Erythroblast (primary cell): ENCODE measurements at regions not wholly inside any gene's neighbourhood (a gene's known extent, or its start where the extent isn't known, plus 50 kb on each side); places are given as distances from the start of the nearest gene placed in this dataset.
"Not testable (repeated sequence)": the region's sequence is repeated elsewhere in the genome, so short reads cannot be mapped to it uniquely, and the experiment has no call there.

Experiments used
- DNase-seq, 2 experiments: peaks; one replicate each; lab custom pipeline; 2025; lab: John Stamatoyannopoulos, UW
- GATA1 ChIP-seq: IDR thresholded peaks from 2 replicates; pipeline ENCODE4 v1.6.1; 2011; ENCODE audit warnings: low read depth, mild to moderate bottlenecking, control low read depth, low read length, moderate library complexity
- POLR2A ChIP-seq: IDR thresholded peaks from 2 replicates; pipeline ENCODE4 v1.6.1; 2011; ENCODE audit warnings: mild to moderate bottlenecking, low read length

- TF ChIP-seq GATA1, result no peak
- TF ChIP-seq POLR2A, result no peak
- DNase-seq, result no peak
These were observed 193.7 kb upstream of the SVIL start for GRCh38 chr10:29828440-29828894.

GRCh38 chr10:29827512-29827911, 192.7 kb upstream of the SVIL start:
- no peak for TF ChIP-seq GATA1
- no peak for TF ChIP-seq POLR2A

GRCh38 chr10:29826801-29827450, 192.2 kb upstream of the SVIL start:
- no peak for TF ChIP-seq GATA1
- no peak for TF ChIP-seq POLR2A
- no peak for DNase-seq

More at GRCh38 chr10:29827512-29827911, 192.7 kb upstream of the SVIL start:
- no peak for DNase-seq

DNA sequence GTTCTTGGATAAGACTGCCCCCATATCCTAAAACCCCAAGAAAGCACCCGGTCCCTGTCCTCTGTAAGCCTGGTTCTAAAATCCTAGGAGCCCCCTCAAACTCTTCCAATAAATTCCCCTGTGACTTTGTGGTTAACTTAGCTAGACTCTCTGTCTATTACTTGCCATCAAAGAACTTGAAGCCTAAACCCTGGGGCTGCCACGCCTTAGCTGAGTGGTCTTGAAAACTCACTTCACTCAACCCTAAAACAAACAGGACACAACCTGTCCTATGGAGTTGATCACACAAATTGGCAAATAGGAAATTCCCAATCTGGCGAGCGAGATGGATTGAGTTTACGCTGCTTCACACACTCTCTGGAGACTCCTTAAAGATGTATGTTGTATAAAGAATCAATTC, 191.4 kb upstream of the SVIL start:
- TF ChIP-seq GATA1, result no peak

DNA sequence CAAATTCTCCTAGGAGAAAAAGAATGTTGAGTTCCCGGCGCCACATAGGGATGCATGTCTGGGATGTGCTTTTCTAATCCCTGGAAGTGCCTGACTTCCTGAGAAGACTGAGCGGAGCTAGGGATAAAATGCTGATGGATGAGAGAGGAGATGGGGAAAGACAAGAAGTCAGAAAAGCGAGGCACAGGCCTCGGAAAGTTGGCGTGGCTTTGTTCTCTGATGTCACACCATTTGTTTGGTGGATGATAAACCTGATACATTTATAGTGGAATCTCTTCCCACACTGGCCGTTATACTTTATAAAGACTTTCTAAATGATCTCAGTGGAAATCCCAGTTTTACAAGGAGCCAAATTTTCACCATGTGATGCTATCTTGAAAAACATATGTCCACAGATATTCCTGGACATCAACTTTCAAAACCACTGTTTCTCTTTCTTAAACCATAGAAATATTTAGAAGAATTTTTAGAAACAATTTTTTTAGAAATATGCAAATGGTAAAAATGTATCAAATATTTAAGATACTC, 188.8 kb upstream of the SVIL start:
- DNase-seq, result no peak

More for the DNA sequence above, 191.4 kb upstream of the SVIL start:
- DNase-seq, result no peak

DNA sequence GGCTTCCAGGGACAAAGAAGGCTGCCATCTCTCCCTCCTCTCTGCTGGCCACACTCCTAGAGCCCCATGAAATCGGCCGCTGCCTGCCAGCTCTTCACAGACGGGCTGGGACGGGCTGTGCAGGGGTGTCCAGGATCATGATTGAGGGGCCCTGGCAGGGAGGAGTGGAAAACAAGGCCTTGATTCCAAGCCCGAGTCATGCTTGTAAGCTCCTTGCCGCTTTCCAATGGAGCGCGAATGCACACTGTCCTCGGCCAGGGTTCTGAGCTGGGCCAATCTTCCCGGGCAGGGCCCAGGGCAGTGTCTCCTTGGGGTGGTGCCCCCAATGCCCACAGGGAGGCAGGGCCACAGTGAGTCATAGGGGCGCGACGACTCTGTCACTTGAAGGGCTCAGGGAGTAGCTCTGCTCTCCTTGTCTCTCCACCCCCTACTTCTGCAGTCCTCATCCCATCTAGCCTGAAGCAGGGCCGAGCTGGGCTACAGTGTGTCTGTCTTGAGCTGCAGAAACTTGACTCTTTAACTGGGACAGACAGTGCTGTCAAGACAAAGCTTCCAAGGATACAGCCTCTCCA, 186.2 kb upstream of the SVIL start:
- no peak for DNase-seq
- TF ChIP-seq POLR2A, result no peak
- no peak for TF ChIP-seq GATA1

More for the DNA sequence above, 188.8 kb upstream of the SVIL start:
- no peak for TF ChIP-seq POLR2A
- no peak for TF ChIP-seq GATA1

DNA sequence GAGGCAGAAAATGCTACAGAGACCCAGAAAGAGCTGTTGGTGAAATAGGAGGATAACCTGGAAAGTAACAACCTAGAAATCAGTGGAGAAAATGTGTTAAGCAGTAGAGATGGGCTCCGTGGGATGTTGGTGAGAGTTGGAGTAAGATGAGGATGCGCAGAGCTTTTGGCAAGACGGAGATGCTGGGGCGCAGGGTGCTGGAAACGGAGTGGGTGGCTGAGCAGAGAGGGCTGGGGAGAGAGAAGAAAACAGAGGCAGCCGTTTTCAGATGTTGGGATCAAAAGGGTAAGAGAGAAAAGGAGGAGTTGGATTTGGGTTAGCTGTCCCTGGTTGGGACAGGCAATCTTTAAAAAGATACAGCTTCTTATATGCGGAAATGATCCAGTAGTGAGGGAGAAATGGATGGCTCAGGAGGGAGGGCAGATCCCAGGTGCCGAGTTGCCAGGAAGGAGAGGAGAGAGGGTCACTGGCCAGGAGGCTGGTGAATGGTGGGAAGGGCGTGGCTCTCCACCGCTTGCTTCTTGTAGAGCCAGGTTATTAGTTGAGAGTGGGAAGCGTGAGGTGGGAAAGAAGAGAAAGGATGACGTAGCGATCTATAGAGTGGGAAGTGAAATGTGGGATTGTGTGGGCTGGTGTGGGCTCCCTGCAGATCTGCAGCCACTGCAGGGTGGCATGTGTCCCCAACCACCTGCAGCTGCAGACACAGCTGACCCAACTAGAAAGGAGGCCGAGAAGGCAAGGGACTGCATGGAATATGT, 182.2 kb upstream of the SVIL start:
- TF ChIP-seq POLR2A, result no peak
- TF ChIP-seq GATA1, result no peak
- DNase-seq, result no peak

DNA sequence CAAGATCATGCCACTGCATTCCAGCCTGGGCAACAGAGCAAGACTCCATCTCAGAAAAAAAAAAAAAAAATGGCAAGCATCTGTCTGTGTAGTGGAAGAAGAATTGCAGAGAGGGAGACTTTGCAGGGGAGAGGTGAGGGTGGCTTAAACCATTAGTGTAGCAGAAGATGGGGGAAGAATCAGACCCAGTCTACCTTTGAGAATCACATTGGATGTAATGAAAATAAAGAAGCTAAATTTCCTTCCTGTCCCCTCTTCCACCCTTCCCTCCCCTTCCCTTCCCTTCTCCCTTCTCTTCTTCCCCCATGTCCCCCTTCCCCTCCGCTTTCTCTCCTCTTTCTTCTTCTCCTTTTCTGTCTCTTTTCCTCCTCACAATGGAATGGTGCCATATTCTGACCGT, 180.8 kb upstream of the SVIL start:
- no peak for DNase-seq
- no peak for TF ChIP-seq POLR2A
- TF ChIP-seq GATA1, result no peak

- peak; percentile 4 to 36 for DNase-seq
- TF ChIP-seq POLR2A (no peak), GATA1 (no peak)
These were observed 177.1 kb upstream of the SVIL start for GRCh38 chr10:29811751-29812427.

GRCh38 chr10:29810816-29811215, 176.0 kb upstream of the SVIL start:
- no peak for DNase-seq
- TF ChIP-seq POLR2A (no peak), GATA1 (no peak)

GRCh38 chr10:29810231-29810630, 175.5 kb upstream of the SVIL start:
- not testable (repeated sequence) for DNase-seq

GRCh38 chr10:29809383-29809782, 174.6 kb upstream of the SVIL start:
- TF ChIP-seq POLR2A (no peak), GATA1 (no peak)

DNA sequence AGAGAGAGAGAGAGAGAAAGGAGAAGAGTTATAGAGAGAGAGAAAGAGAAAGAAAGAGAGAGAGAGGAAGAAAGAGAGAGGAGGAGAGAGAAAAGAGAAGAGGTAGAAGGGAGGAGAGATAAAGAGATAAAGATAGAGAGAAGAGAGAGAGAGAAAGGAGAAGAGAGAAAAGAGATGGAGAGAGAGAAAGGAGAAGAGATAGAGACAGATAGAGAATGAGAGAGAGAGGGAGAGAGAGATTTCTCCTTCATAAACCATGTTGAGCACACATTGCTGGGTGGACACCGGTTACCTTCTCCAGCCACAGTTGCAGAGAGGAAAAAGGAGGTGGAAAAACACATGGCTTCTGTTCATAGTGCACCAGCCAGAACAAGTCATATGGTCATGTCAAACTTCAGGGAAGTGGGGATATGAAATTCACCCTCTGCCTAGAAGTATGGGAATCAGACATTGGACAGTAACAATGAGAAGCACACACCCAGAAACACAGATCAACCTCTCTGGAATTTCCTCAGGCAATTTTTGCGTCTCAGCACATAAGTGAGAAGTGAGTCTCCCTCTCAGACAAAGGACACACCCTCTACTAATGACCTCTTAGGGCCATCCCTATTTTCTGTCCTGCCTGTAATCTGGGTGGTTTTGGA, 172.5 kb upstream of the SVIL start:
- TF ChIP-seq POLR2A, result no peak
- TF ChIP-seq GATA1, result no peak
- no peak for DNase-seq

More at GRCh38 chr10:29809383-29809782, 174.6 kb upstream of the SVIL start:
- no peak for DNase-seq

- TF ChIP-seq GATA1 (no peak), POLR2A (no peak)
- no peak for DNase-seq
These were observed 171.6 kb upstream of the SVIL start for GRCh38 chr10:29806350-29806788.
